Cardiac muscle cell (in vitro differentiated cells and primary cell): ENCODE measurements at regions not wholly inside any gene's neighbourhood (a gene's known extent, or its start where the extent isn't known, plus 50 kb on each side); places are given as distances from the start of the nearest gene placed in this dataset.

Experiments
- DNase-seq, 2 donors: peaks; one replicate each; pipeline versions ENCODE4 v3.0.0 to v3.0.0-alpha.2; 2010 to 2017; ENCODE audit warnings: low read depth in 1 of 2, low spot score in 1 of 2
- H3K27ac ChIP-seq: fragments of 200-600 bp; sonication (generic); 2 replicates; pipeline ENCODE4 v1.5.1; 2016
- H3K27me3 ChIP-seq: fragments of 200-600 bp; sonication (generic); 2 replicates; pipeline ENCODE4 v1.6.0; 2016; ENCODE audit warnings: control low read depth
- H3K36me3 ChIP-seq: fragments of 200-600 bp; sonication (generic); 2 replicates; pipeline ENCODE4 v1.5.1; 2016; ENCODE audit warnings: control low read depth
- H3K4me1 ChIP-seq: fragments of 200-600 bp; sonication (generic); 2 replicates; pipeline ENCODE4 v1.8.1; 2017; ENCODE audit warnings: low read depth, mild to moderate bottlenecking, mixed run types
- H3K4me3 ChIP-seq: fragments of 200-600 bp; sonication (generic); 2 replicates; pipeline ENCODE4 v1.5.1; 2016; ENCODE audit warnings: mild to moderate bottlenecking
- H3K9me3 ChIP-seq: fragments of 200-600 bp; sonication (generic); 2 replicates; pipeline ENCODE4 v1.5.1; 2017; ENCODE audit warnings: low read depth, mild to moderate bottlenecking, control low read depth
- CTCF ChIP-seq: IDR thresholded peaks from 2 replicates; pipeline ENCODE4 v1.5.1; 2012; ENCODE audit warnings: low read depth, mild to moderate bottlenecking, low read length

GRCh38 chr2:52570716-52571115 is 1196.9 kb upstream of the CHAC2 start:
- Histone ChIP-seq H3K27me3 (no peaks in the 10 kb centered on the region), H3K4me1 (no peaks in the 10 kb centered on the region), H3K27ac (no peak overlapping the region), H3K36me3 (no peaks in the 10 kb centered on the region), H3K4me3 (no peak overlapping the region), H3K9me3 (no peaks in the 10 kb centered on the region)
- DNase-seq = no peak
- TF ChIP-seq CTCF = no peak

GRCh38 chr2:52563151-52563550 is 1204.5 kb upstream of the CHAC2 start:
- Histone ChIP-seq H3K4me1 (no peaks in the 10 kb centered on the region), H3K27ac (no peak overlapping the region), H3K4me3 (no peak overlapping the region), H3K9me3 (no peaks in the 10 kb centered on the region), H3K36me3 (no peaks in the 10 kb centered on the region), H3K27me3 (no peaks in the 10 kb centered on the region)
- TF ChIP-seq CTCF = no peak
- no peak for DNase-seq

GRCh38 chr2:52558265-52558664 is 1209.3 kb upstream of the CHAC2 start:
- no peak overlapping the region for H3K27ac ChIP-seq
- no peaks in the 10 kb centered on the region for H3K27me3 ChIP-seq
- no peak overlapping the region for H3K4me3 ChIP-seq
- no peaks in the 10 kb centered on the region for H3K9me3 ChIP-seq
- TF ChIP-seq CTCF = no peak
- no peaks in the 10 kb centered on the region for H3K36me3 ChIP-seq
- no peak for DNase-seq
- H3K4me1 ChIP-seq = no peaks in the 10 kb centered on the region

GRCh38 chr2:52542297-52542696 is 1225.3 kb upstream of the CHAC2 start:
- no peak overlapping the region for H3K27ac ChIP-seq
- DNase-seq = no peak
- no peak for TF ChIP-seq CTCF
- H3K4me1 ChIP-seq = no peaks in the 10 kb centered on the region
- H3K27me3 ChIP-seq = no peaks in the 10 kb centered on the region
- H3K9me3 ChIP-seq = no peaks in the 10 kb centered on the region
- no peaks in the 10 kb centered on the region for H3K36me3 ChIP-seq
- H3K4me3 ChIP-seq = no peak overlapping the region

- no peak for DNase-seq
- Histone ChIP-seq H3K27me3 (no peaks in the 10 kb centered on the region), H3K36me3 (no peaks in the 10 kb centered on the region), H3K27ac (no peak overlapping the region), H3K4me1 (no peaks in the 10 kb centered on the region), H3K4me3 (no peak overlapping the region), H3K9me3 (no peaks in the 10 kb centered on the region)
- no peak for TF ChIP-seq CTCF
These were observed 1228.3 kb upstream of the CHAC2 start for GRCh38 chr2:52539026-52539970.
